Epithelial cell of proximal tubule (primary cell): ENCODE measurements at regions not wholly inside any gene's neighbourhood (a gene's known extent, or its start where the extent isn't known, plus 50 kb on each side); places are given as distances from the start of the nearest gene placed in this dataset.

ENCODE experiments used
- DNase-seq: peaks from one replicate; pipeline ENCODE4 v3.0.0-alpha.2; 2011; ENCODE audit warnings: low read depth
- H3K4me3 ChIP-seq: 2 replicates; pipeline ENCODE4 v1.5.1; 2011; ENCODE audit warnings: low read depth, mild to moderate bottlenecking, low read length
- CTCF ChIP-seq: conservative IDR thresholded peaks from 2 replicates; pipeline ENCODE4 v1.5.1; 2012; ENCODE audit warnings: low read depth, mild to moderate bottlenecking, low read length

- H3K4me3 ChIP-seq = no peak overlapping the region
- DNase-seq = no peak
- TF ChIP-seq CTCF = no peak
These were observed 330.8 kb downstream of the TRIM36 start for GRCh38 chr5:114838937-114839336.

GRCh38 chr5:114830114-114830513, 339.6 kb downstream of the TRIM36 start:
- no peak for TF ChIP-seq CTCF
- no peak for DNase-seq

GRCh38 chr5:114822863-114823262, 346.8 kb downstream of the TRIM36 start:
- H3K4me3 ChIP-seq = no peak overlapping the region
- DNase-seq = no peak
- no peak for TF ChIP-seq CTCF

More at GRCh38 chr5:114830114-114830513, 339.6 kb downstream of the TRIM36 start:
- H3K4me3 ChIP-seq = no peak overlapping the region

GRCh38 chr5:114822436-114822835, 347.3 kb downstream of the TRIM36 start:
- TF ChIP-seq CTCF = no peak
- no peak for DNase-seq
- H3K4me3 ChIP-seq = no peak overlapping the region

GRCh38 chr5:114790403-114790792, 379.3 kb downstream of the TRIM36 start:
- H3K4me3 ChIP-seq = no peak overlapping the region
- DNase-seq = no peak
- no peak for TF ChIP-seq CTCF

GRCh38 chr5:114789773-114790402, 379.8 kb downstream of the TRIM36 start:
- peak; percentile 16 for DNase-seq
- no peak overlapping the region for H3K4me3 ChIP-seq
- TF ChIP-seq CTCF = peak; percentile 66

- H3K4me3 ChIP-seq = no peak overlapping the region
- TF ChIP-seq CTCF = no peak
- DNase-seq = no peak
These were observed 386.8 kb downstream of the TRIM36 start for GRCh38 chr5:114782869-114783268.
